ENCODE measurements at regions not wholly inside any gene's neighbourhood (a gene's known extent, or its start where the extent isn't known, plus 50 kb on each side); places are given as distances from the start of the nearest gene placed in this dataset.
A peak's percentile ranks its signal among the peaks of the same experiment; 100 is the strongest.

- Histone ChIP-seq H3K4me3 (ENCODE audit: extremely low read depth in 1 of 4, insufficient read depth in 2 of 4, low read depth in 3 of 4, low read length in 4 of 4) (no peak overlapping the region), H3K27me3 (replicated peaks in 1 of 4; ENCODE audit: control insufficient read depth in 3 of 4, extremely low read depth in 1 of 4, insufficient read depth in 3 of 4, low read length in 3 of 4) (no peaks in the 10 kb centered on the region), H4K5ac (ENCODE audit: insufficient read length, low read depth, low read length) (no peak overlapping the region), H3K56ac (replicated peaks; ENCODE audit: insufficient read length, low read depth, low read length) (no peak overlapping the region), H3K23ac (ENCODE audit: insufficient read length) (no peak overlapping the region), H3K4ac (replicated peaks; ENCODE audit: insufficient read length, low read depth, low read length) (no peak overlapping the region), H3K79me2 (ENCODE audit: control insufficient read depth in 1 of 2, insufficient read depth in 2 of 2, low read length in 2 of 2) (no peaks in the 10 kb centered on the region), H3K9ac (replicated peaks in 1 of 4; ENCODE audit: extremely low read depth in 1 of 4, low read depth in 3 of 4, low read length in 3 of 4) (no peak overlapping the region), H3K4me1 (replicated peaks in 1 of 4; ENCODE audit: control insufficient read depth in 3 of 4, insufficient read depth in 4 of 4, low read length in 3 of 4) (no peaks in the 10 kb centered on the region), H2AFZ (ENCODE audit: low read length) (peak overlapping the region; percentile 67), H3K27ac (ENCODE audit: low read depth, low read length) (no peak overlapping the region), H2BK5ac (ENCODE audit: low read depth, low read length) (no peak overlapping the region), H4K91ac (replicated peaks; ENCODE audit: insufficient read length, low read length) (no peak overlapping the region), H3K23me2 (ENCODE audit: low read depth, low read length) (no peaks in the 10 kb centered on the region), H3K4me2 (ENCODE audit: insufficient read depth in 1 of 2, low read depth in 2 of 2, low read length in 2 of 2) (no peak overlapping the region), H4K20me1 (replicated peaks in 1 of 2; ENCODE audit: control insufficient read depth in 1 of 2, insufficient read depth in 2 of 2, low read length in 2 of 2) (no peaks in the 10 kb centered on the region), H2BK120ac (replicated peaks; ENCODE audit: low read depth, low read length) (no peak overlapping the region), H3K14ac (ENCODE audit: insufficient read length) (no peak overlapping the region), H2BK15ac (ENCODE audit: low read length) (no peak overlapping the region), H3K18ac (ENCODE audit: extremely low read depth, low read length) (no peak overlapping the region), H3K79me1 (ENCODE audit: low read depth, low read length) (no peaks in the 10 kb centered on the region), H3K9me3 (ENCODE audit: insufficient read depth in 2 of 2, low read depth in 1 of 2, low read length in 1 of 2) (no peaks in the 10 kb centered on the region), H2AK5ac (ENCODE audit: low read depth, low read length) (no peak overlapping the region), H4K8ac (ENCODE audit: extremely low read depth, insufficient read depth, low read length) (no peak overlapping the region), H2BK12ac (ENCODE audit: low read depth, low read length) (no peak overlapping the region), H3K36me3 (ENCODE audit: control insufficient read depth in 2 of 4, insufficient read depth in 4 of 4, low read length in 3 of 4) (no peaks in the 10 kb centered on the region), H2BK20ac (ENCODE audit: low read length) (no peak overlapping the region)
- peak in 1 of 2 experiments; percentile 7 for DNase-seq (ENCODE audit: low read depth in 1 of 2, low spot score in 2 of 2)
- peak; percentile 55; the same call in 1 of the 2 replicates for TF ChIP-seq MAFK (IDR thresholded peaks at IDR 0.05; ENCODE audit: low read depth, low read length)
- TF ChIP-seq EP300 (IDR thresholded peaks at IDR 0.05; ENCODE audit: borderline replicate concordance in 1 of 2, low read depth in 2 of 2, low read length in 2 of 2), result no peak
- peak; percentile 77 for TF ChIP-seq BACH1 (IDR thresholded peaks at IDR 0.05; ENCODE audit: low read length)
- ChIA-PET POLR2A (ENCODE audit: partially characterized antibody) (no interaction called here), CTCF (ENCODE audit: partially characterized antibody) (no interaction called here)
- WGBS, 2 experiments (ENCODE audit: extremely low coverage in 1 of 2, insufficient coverage in 1 of 2, insufficient read length in 1 of 2, insufficient replicate concordance in 2 of 2, low coverage in 1 of 2, low lambda C conversion rate in 2 of 2, missing lambda C conversion rate in 1 of 2), result 90% methylated on average over 3 of the region's 3 CpGs; no CpG with 5 or more reads in 1 of the 2 experiments
- no peak for FAIRE-seq
Observed at GRCh38 chr21:25107708-25108107, 499.6 kb downstream of the MRPL39 start.
